ENCODE measurements at regions not wholly inside any gene's neighbourhood (a gene's known extent, or its start where the extent isn't known, plus 50 kb on each side); places are given as distances from the start of the nearest gene placed in this dataset.

GRCh38 chr13:56861476-56861875, 279.2 kb upstream of the PRR20A start:
- no peak for TF ChIP-seq CTCF (IDR thresholded peaks at IDR 0.05; ENCODE audit: poor library complexity, severe bottlenecking)
- no peak for TF ChIP-seq EZH2 (IDR thresholded peaks at IDR 0.05; ENCODE audit: borderline replicate concordance, insufficient read depth, low read length, poor library complexity, severe bottlenecking)
- TF ChIP-seq TAF1 (IDR thresholded peaks at IDR 0.05; ENCODE audit: low read depth) = no peak
- no peak for TF ChIP-seq POLR2AphosphoS5 (IDR thresholded peaks at IDR 0.05)
- no peak for TF ChIP-seq MXI1 (conservative IDR thresholded peaks at IDR 0.05; ENCODE audit: poor library complexity, severe bottlenecking)
- TF ChIP-seq RAD21 (conservative IDR thresholded peaks at IDR 0.05) = no peak
- no peak for TF ChIP-seq REST (IDR thresholded peaks at IDR 0.05; ENCODE audit: borderline replicate concordance)
- TF ChIP-seq SMC3 (conservative IDR thresholded peaks at IDR 0.05; ENCODE audit: poor library complexity) = no peak
- no peak for TF ChIP-seq EP300 (conservative IDR thresholded peaks at IDR 0.05; ENCODE audit: poor library complexity, severe bottlenecking)
